Astrocyte (in vitro differentiated cells and primary cell): ENCODE measurements at regions not wholly inside any gene's neighbourhood (a gene's known extent, or its start where the extent isn't known, plus 50 kb on each side); places are given as distances from the start of the nearest gene placed in this dataset.

Experiments used
- EZH2 ChIP-seq: IDR thresholded peaks from 2 replicates; pipeline ENCODE4 v1.6.1; 2012; ENCODE audit warnings: mild to moderate bottlenecking, low read length, inconsistent platforms; ENCODE audit not compliant: insufficient read depth
- TF ChIP-seq, protein P1 (sequence below): IDR thresholded peaks from 2 replicates; pipeline ENCODE4 v1.5.1; 2011; ENCODE audit warnings: low read depth, mild to moderate bottlenecking, inconsistent platforms, low read length, moderate library complexity; ENCODE audit not compliant: insufficient read depth

DNA sequence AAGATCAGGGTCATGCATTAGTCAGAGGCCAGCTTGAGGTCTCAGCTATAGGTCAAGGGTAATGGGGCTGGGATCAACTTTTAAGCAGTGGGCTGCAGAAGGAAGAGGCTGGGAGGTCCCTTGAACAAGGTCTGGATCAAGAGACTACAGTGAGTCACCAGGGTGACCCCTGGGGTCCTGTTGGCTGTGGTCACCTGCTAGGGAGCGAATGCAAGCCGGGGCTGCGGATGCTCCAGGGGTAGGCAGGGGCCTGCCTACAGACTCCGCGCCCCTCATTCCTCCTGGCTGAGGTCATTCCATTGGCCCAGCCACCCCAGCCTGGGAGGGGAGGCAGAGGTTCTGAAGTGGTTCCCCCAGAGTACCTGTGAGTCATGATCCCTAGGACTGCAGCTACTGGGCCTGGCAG, 110.4 kb downstream of the CYP26B1 start:
- TF ChIP-seq, protein P1, sequence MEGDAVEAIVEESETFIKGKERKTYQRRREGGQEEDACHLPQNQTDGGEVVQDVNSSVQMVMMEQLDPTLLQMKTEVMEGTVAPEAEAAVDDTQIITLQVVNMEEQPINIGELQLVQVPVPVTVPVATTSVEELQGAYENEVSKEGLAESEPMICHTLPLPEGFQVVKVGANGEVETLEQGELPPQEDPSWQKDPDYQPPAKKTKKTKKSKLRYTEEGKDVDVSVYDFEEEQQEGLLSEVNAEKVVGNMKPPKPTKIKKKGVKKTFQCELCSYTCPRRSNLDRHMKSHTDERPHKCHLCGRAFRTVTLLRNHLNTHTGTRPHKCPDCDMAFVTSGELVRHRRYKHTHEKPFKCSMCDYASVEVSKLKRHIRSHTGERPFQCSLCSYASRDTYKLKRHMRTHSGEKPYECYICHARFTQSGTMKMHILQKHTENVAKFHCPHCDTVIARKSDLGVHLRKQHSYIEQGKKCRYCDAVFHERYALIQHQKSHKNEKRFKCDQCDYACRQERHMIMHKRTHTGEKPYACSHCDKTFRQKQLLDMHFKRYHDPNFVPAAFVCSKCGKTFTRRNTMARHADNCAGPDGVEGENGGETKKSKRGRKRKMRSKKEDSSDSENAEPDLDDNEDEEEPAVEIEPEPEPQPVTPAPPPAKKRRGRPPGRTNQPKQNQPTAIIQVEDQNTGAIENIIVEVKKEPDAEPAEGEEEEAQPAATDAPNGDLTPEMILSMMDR: no peak
- no peak for TF ChIP-seq EZH2
